DND-41 (cell line): ENCODE measurements at regions not wholly inside any gene's neighbourhood (a gene's known extent, or its start where the extent isn't known, plus 50 kb on each side); places are given as distances from the start of the nearest gene placed in this dataset.

Experiments used
- ATAC-seq: fragments of 200-7000 bp; cut with Tn5 transposase; 3 replicates; pipeline ENCODE4 v1.9.1; 2021; ENCODE audit warnings: low read depth; ENCODE audit not compliant: insufficient read depth
- DNase-seq: peaks from one replicate; pipeline ENCODE4 v3.0.0-alpha.2; 2020
- H2AFZ ChIP-seq: 2 replicates; pipeline ENCODE4 v1.6.0; 2012; ENCODE audit warnings: low read depth, low read length
- H3K27ac ChIP-seq: 2 replicates; pipeline ENCODE4 v1.5.1; 2012; ENCODE audit warnings: low read length, inconsistent platforms
- H3K27me3 ChIP-seq: fragments of 200-600 bp; sonication (generic); 2 replicates; pipeline ENCODE4 v1.6.0; 2012; ENCODE audit warnings: low read length, mild to moderate bottlenecking, inconsistent platforms; ENCODE audit not compliant: insufficient read depth, poor library complexity
- H3K36me3 ChIP-seq: 2 replicates; pipeline ENCODE4 v1.5.1; 2012; ENCODE audit warnings: low read length, inconsistent platforms; ENCODE audit not compliant: insufficient read depth
- H3K4me1 ChIP-seq: 2 replicates; pipeline ENCODE4 v1.5.1; 2012; ENCODE audit warnings: mild to moderate bottlenecking, low read length; ENCODE audit not compliant: insufficient read depth
- H3K4me2 ChIP-seq: 2 replicates; pipeline ENCODE4 v1.6.0; 2012; ENCODE audit warnings: mild to moderate bottlenecking, moderate library complexity, low read length, inconsistent platforms; ENCODE audit not compliant: insufficient read depth
- H3K4me3 ChIP-seq, 2 experiments: fragments of 200-600 bp in 1 of 2; shearing (Covaris generic) in 1 of 2; 2 replicates each; pipeline ENCODE4 v1.5.1; 2012 to 2016; ENCODE audit warnings: inconsistent platforms in 2 of 2, low read length in 2 of 2, mild to moderate bottlenecking in 2 of 2, low read depth in 1 of 2, moderate library complexity in 1 of 2
- H3K79me2 ChIP-seq: 2 replicates; pipeline ENCODE4 v1.6.0; 2012; ENCODE audit warnings: low read length, inconsistent platforms; ENCODE audit not compliant: insufficient read depth
- H3K9ac ChIP-seq: 2 replicates; pipeline ENCODE4 v1.6.0; 2012; ENCODE audit warnings: low read depth, mild to moderate bottlenecking, inconsistent platforms, low read length, moderate library complexity
- H3K9me3 ChIP-seq: 2 replicates; pipeline ENCODE4 v1.5.1; 2012; ENCODE audit warnings: low read length, moderate library complexity, mild to moderate bottlenecking, inconsistent platforms; ENCODE audit not compliant: insufficient read depth, severe bottlenecking
- H4K20me1 ChIP-seq: 2 replicates; pipeline ENCODE4 v1.6.0; 2012; ENCODE audit warnings: low read length; ENCODE audit not compliant: insufficient read depth
- EZH2 ChIP-seq: IDR thresholded peaks from 3 replicates; pipeline ENCODE4 v1.6.1; 2012; ENCODE audit warnings: borderline replicate concordance, low read depth, mild to moderate bottlenecking, moderate library complexity, low read length, inconsistent platforms; ENCODE audit not compliant: severe bottlenecking
- TF ChIP-seq, protein P1 (sequence below): IDR thresholded peaks from 2 replicates; pipeline ENCODE4 v1.5.1; 2012; ENCODE audit warnings: borderline replicate concordance, low read length, moderate library complexity, mild to moderate bottlenecking; ENCODE audit not compliant: poor library complexity, severe bottlenecking; ENCODE audit errors: extremely low read depth

DNA sequence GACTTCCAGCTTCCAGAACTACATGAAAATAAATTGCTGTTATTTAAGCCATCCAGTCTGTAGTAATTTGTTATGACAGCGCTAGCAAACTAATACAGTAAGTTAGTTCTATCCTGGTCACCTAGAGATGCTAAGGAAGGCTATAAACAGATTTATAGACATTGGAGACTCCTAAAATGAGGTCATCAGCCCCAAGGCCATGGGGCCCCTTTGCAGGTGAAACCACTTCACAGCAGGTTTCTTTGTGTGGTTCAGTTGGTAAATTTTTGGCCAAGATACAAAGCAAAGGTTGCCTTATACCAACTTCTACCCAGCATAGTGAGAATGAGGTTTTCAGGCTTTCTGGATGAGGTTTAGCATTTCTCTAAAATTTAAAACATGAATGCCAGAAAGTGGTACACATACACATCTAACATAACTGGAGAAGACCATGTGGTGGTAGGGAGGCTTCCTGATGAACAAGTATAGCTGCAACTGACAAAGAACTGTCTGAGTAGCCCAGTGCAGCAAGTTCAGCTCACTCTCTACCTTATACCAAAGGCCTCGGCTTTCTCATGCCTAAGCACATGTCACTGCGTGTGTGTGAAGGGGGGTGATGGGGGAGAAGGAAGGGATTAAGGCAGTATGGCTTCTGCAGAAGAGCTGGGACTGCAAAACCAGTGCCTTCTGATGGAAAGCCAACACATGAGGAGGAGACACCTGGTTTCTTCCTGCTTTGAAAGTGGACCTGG lies 264.6 kb upstream of the TAS2R1 start:
- no peak overlapping the region for H3K4me3 ChIP-seq
- no peak overlapping the region for H2AFZ ChIP-seq
- no peak for ATAC-seq
- no peak overlapping the region for H3K4me2 ChIP-seq
- TF ChIP-seq, protein P1, sequence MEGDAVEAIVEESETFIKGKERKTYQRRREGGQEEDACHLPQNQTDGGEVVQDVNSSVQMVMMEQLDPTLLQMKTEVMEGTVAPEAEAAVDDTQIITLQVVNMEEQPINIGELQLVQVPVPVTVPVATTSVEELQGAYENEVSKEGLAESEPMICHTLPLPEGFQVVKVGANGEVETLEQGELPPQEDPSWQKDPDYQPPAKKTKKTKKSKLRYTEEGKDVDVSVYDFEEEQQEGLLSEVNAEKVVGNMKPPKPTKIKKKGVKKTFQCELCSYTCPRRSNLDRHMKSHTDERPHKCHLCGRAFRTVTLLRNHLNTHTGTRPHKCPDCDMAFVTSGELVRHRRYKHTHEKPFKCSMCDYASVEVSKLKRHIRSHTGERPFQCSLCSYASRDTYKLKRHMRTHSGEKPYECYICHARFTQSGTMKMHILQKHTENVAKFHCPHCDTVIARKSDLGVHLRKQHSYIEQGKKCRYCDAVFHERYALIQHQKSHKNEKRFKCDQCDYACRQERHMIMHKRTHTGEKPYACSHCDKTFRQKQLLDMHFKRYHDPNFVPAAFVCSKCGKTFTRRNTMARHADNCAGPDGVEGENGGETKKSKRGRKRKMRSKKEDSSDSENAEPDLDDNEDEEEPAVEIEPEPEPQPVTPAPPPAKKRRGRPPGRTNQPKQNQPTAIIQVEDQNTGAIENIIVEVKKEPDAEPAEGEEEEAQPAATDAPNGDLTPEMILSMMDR: no peak
- TF ChIP-seq EZH2: no peak
- H3K9me3 ChIP-seq: no peaks in the 10 kb centered on the region
- no peak overlapping the region for H3K27ac ChIP-seq
- H3K79me2 ChIP-seq: no peaks in the 10 kb centered on the region
- H3K4me1 ChIP-seq: no peaks in the 10 kb centered on the region
- H4K20me1 ChIP-seq: no peaks in the 10 kb centered on the region
- no peaks in the 10 kb centered on the region for H3K27me3 ChIP-seq
- DNase-seq: no peak
- no peaks in the 10 kb centered on the region for H3K36me3 ChIP-seq
- H3K9ac ChIP-seq: no peak overlapping the region

DNA sequence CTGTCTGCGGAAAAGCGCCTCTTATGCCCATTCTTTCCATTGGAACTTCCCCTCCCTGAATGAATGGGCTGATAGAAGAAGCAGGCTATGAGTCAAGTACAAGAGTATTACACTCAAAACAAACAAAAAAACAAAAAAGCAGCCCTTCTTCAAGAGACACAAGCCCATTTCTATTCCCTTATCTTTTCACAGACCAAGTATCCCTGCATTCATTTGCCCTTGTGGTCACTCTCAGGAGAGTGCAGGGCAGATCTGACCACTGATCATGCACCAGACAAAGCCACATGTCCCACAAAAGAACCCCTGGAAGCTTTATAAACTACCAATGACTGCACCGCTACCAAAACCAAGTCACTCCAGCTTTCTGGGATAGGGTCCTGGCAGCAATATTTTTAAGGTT lies 262.5 kb upstream of the TAS2R1 start:
- Histone ChIP-seq H4K20me1 (no peaks in the 10 kb centered on the region), H3K36me3 (no peaks in the 10 kb centered on the region), H3K27ac (no peak overlapping the region), H3K27me3 (no peaks in the 10 kb centered on the region), H3K4me1 (no peaks in the 10 kb centered on the region), H3K79me2 (no peaks in the 10 kb centered on the region), H3K9ac (no peak overlapping the region), H3K9me3 (no peaks in the 10 kb centered on the region), H2AFZ (no peak overlapping the region), H3K4me2 (no peak overlapping the region), H3K4me3 (no peak overlapping the region)
- no peak for TF ChIP-seq EZH2
- TF ChIP-seq, protein P1: no peak
- DNase-seq (no peak), ATAC-seq (no peak)

DNA sequence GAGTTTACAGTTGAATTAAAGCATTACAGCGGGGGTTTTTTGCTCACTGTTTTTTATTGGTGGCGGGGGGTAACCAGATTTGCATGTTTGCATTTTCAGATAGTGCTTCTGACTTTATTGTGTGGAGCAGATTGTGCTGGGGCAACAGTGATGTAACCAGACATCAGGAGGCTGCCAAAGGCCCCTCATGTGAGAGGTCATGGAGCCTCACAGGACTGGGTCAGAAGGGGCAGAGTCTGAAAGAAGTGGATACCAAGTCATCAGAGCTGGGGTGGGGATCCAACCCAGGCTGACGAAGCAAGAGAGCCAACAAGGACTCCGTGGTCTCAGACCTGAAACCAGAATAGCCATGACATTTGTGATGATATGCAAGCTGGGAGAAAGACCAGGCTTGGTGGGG lies 259.4 kb upstream of the TAS2R1 start:
- DNase-seq: no peak
- no peak overlapping the region for H2AFZ ChIP-seq
- no peak for ATAC-seq

More for the DNA sequence above, 259.4 kb upstream of the TAS2R1 start:
- no peak overlapping the region for H3K4me3 ChIP-seq
- no peaks in the 10 kb centered on the region for H3K27me3 ChIP-seq
- H3K79me2 ChIP-seq: no peaks in the 10 kb centered on the region
- no peaks in the 10 kb centered on the region for H3K9me3 ChIP-seq
- no peak overlapping the region for H3K27ac ChIP-seq
- no peaks in the 10 kb centered on the region for H3K36me3 ChIP-seq
- no peaks in the 10 kb centered on the region for H3K4me1 ChIP-seq
- no peaks in the 10 kb centered on the region for H4K20me1 ChIP-seq
- no peak overlapping the region for H3K4me2 ChIP-seq
- TF ChIP-seq, protein P1: no peak
- no peak for TF ChIP-seq EZH2
- H3K9ac ChIP-seq: no peak overlapping the region
